Transverse colon (tissue), 4 donors: ENCODE measurements at regions not wholly inside any gene's neighbourhood (a gene's known extent, or its start where the extent isn't known, plus 50 kb on each side); places are given as distances from the start of the nearest gene placed in this dataset.

ENCODE experiments used
- EP300 ChIP-seq: sonication (generic); formaldehyde crosslinking; IDR thresholded peaks from one replicate; pipeline ENCODE4 v1.6.1; 2017; ENCODE audit warnings: antibody characterized with exemption, low read depth
- POLR2A ChIP-seq: fragments of 450-650 bp; IDR thresholded peaks from one replicate; pipeline ENCODE4 v1.6.1; 2016; ENCODE audit warnings: antibody characterized with exemption, mild to moderate bottlenecking, moderate library complexity
- POLR2AphosphoS5 ChIP-seq, 3 donors: sonication (generic); formaldehyde crosslinking; IDR thresholded peaks; one replicate each; pipeline ENCODE4 v1.6.1; 2016; ENCODE audit warnings: antibody characterized with exemption in 3 of 3
- TF ChIP-seq, protein P1 (sequence below), 5 experiments: fragments of 200-600 bp in 3 of 5; fragments of 450-650 bp in 2 of 5; sonication (generic) in 3 of 5; IDR thresholded peaks; 1 replicate in 2 of 5; 2 replicates in 3 of 5; pipeline ENCODE4 v1.5.1; 2016 to 2017; ENCODE audit warnings: antibody characterized with exemption in 5 of 5, inconsistent platforms in 3 of 5, mild to moderate bottlenecking in 2 of 5, moderate library complexity in 1 of 5

DNA sequence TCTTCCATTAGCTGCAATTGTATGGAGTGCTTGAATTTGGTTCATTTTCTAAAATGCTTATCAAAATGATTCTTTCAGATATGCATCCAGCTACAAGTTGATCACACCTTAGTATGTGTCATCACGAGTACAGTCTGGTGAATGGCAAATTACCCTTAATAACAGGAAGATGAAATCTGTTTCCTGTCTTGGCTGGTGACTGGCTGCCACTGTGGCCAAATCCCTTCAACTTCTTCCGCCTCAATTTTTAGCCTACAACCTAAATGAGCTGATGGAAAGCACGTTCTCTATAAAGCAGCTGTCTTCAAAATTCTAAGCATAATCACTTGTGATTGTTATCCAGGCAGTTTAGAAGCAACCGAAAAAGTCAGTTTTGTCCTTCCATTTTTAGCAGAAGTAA is 387.1 kb upstream of the NECTIN3 start:
- TF ChIP-seq, protein P1, sequence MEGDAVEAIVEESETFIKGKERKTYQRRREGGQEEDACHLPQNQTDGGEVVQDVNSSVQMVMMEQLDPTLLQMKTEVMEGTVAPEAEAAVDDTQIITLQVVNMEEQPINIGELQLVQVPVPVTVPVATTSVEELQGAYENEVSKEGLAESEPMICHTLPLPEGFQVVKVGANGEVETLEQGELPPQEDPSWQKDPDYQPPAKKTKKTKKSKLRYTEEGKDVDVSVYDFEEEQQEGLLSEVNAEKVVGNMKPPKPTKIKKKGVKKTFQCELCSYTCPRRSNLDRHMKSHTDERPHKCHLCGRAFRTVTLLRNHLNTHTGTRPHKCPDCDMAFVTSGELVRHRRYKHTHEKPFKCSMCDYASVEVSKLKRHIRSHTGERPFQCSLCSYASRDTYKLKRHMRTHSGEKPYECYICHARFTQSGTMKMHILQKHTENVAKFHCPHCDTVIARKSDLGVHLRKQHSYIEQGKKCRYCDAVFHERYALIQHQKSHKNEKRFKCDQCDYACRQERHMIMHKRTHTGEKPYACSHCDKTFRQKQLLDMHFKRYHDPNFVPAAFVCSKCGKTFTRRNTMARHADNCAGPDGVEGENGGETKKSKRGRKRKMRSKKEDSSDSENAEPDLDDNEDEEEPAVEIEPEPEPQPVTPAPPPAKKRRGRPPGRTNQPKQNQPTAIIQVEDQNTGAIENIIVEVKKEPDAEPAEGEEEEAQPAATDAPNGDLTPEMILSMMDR (IDR thresholded peaks at IDR 0.05), result no peak
- TF ChIP-seq POLR2A (no peak), POLR2AphosphoS5 (IDR thresholded peaks at IDR 0.05) (no peak), EP300 (no peak)
